ENCODE measurements at regions not wholly inside any gene's neighbourhood (a gene's known extent, or its start where the extent isn't known, plus 50 kb on each side); places are given as distances from the start of the nearest gene placed in this dataset.

DNA sequence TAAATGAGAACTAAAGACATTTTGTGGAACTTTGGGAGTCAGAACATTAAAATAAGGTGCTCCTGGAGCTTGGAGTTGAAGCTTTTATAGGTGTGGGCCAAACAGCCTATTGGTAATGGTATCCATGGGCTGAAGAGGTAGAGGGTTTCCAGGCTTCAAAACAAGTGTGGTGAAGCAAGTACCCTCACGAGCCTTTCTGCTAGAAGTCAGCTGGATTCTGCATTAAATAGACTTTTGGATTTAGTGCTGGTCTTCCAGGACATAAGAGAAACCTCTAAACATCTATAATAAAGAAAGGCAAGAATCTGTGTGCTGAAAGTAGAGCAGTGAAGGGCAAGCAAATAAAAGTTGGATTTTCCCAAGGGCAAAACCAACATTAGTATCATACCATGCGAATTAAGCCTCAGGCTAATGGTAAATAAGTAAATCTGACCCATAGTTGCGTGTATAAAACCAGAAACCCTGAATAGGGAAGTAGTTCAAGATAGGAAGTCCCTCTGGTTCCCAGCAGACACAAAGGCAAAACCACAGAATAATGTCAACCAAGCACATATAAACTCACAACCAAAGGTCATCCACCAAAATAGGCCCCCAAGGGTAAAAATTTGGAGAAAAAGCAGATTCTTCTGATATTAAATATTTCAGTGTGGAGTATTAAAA lies 306.3 kb downstream of the TLE4 start:
- TF ChIP-seq, protein P1, sequence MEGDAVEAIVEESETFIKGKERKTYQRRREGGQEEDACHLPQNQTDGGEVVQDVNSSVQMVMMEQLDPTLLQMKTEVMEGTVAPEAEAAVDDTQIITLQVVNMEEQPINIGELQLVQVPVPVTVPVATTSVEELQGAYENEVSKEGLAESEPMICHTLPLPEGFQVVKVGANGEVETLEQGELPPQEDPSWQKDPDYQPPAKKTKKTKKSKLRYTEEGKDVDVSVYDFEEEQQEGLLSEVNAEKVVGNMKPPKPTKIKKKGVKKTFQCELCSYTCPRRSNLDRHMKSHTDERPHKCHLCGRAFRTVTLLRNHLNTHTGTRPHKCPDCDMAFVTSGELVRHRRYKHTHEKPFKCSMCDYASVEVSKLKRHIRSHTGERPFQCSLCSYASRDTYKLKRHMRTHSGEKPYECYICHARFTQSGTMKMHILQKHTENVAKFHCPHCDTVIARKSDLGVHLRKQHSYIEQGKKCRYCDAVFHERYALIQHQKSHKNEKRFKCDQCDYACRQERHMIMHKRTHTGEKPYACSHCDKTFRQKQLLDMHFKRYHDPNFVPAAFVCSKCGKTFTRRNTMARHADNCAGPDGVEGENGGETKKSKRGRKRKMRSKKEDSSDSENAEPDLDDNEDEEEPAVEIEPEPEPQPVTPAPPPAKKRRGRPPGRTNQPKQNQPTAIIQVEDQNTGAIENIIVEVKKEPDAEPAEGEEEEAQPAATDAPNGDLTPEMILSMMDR (conservative IDR thresholded peaks at IDR 0.05 in 1 of 2, IDR thresholded peaks at IDR 0.05 in 1 of 2; ENCODE audit: extremely low read depth in 1 of 2, insufficient read depth in 1 of 2, low read depth in 1 of 2, low read length in 2 of 2) = no peak
- no peak for TF ChIP-seq EZH2 (IDR thresholded peaks at IDR 0.05; ENCODE audit: borderline replicate concordance, low read length)

Measured in mammary epithelial cell (primary cell).